Panc1 (cell line): ENCODE measurements at regions not wholly inside any gene's neighbourhood (a gene's known extent, or its start where the extent isn't known, plus 50 kb on each side); places are given as distances from the start of the nearest gene placed in this dataset.

Experiments used
- ATAC-seq: fragments of 200-7000 bp; cut with Tn5 transposase; 2 replicates; pipeline ENCODE4 v1.9.1; 2020; ENCODE audit warnings: mild to moderate bottlenecking, moderate library complexity
- BruUV-seq: library from RNA; stranded (reverse); fragments of 400-500 nt; replicated peaks from 2 replicates; lab custom pipeline; 2021; lab: Mats Ljungman, UMichigan
- CTCF ChIA-PET: fragments of 300-600 bp; sonication (Branson Sonifier 250); formaldehyde crosslinking; loops from one replicate; lab custom pipeline; 2022; ENCODE audit warnings: antibody characterized with exemption; lab: Charles Lee
- POLR2A ChIA-PET: fragments of 300-600 bp; sonication (Branson Sonifier 250); formaldehyde crosslinking; loops from one replicate; lab custom pipeline; 2022; ENCODE audit warnings: antibody characterized with exemption; lab: Charles Lee
- DNase-seq: peaks from one replicate; pipeline ENCODE4 v3.0.0-alpha.2; 2010; ENCODE audit warnings: low read depth, low spot score
- H3K27ac ChIP-seq: 2 replicates; pipeline ENCODE4 v1.5.1; 2011; ENCODE audit warnings: mild to moderate bottlenecking, low read length, inconsistent platforms
- H3K27me3 ChIP-seq: fragments of 200-500 bp; sonication (Bioruptor generic); 2 replicates; pipeline ENCODE4 v1.6.0; 2014; ENCODE audit warnings: low read length, inconsistent platforms; ENCODE audit not compliant: control insufficient read depth, insufficient read depth
- H3K36me3 ChIP-seq: fragments of 200-500 bp; sonication (Bioruptor generic); 2 replicates; pipeline ENCODE4 v1.5.1; 2014; ENCODE audit warnings: inconsistent platforms, mild to moderate bottlenecking, low read length, moderate library complexity; ENCODE audit not compliant: control insufficient read depth, insufficient read depth
- H3K4me1 ChIP-seq: 2 replicates; pipeline ENCODE4 v1.5.1; 2011; ENCODE audit warnings: inconsistent platforms, mild to moderate bottlenecking, low read length, moderate library complexity; ENCODE audit not compliant: control insufficient read depth, insufficient read depth
- H3K4me3 ChIP-seq, 2 experiments: 2 replicates each; pipeline ENCODE4 v1.5.1; 2011 to 2012; ENCODE audit warnings: low read depth in 2 of 2, low read length in 2 of 2, mild to moderate bottlenecking in 2 of 2, inconsistent platforms in 1 of 2, moderate library complexity in 1 of 2
- H3K9me3 ChIP-seq: fragments of 200-500 bp; sonication (Bioruptor generic); 2 replicates; pipeline ENCODE4 v1.5.1; 2014; ENCODE audit warnings: low read depth, mild to moderate bottlenecking, inconsistent platforms, low read length, moderate library complexity; ENCODE audit not compliant: control insufficient read depth, insufficient read depth
- POLR2AphosphoS5 ChIP-seq: IDR thresholded peaks from 2 replicates; pipeline ENCODE4 v1.6.1; 2012; ENCODE audit warnings: mild to moderate bottlenecking, low read depth, low read length, moderate library complexity
- REST ChIP-seq, 2 experiments: IDR thresholded peaks; 2 replicates each; pipeline ENCODE4 v1.6.1; 2011 to 2012; ENCODE audit warnings: low read depth in 2 of 2, control low read depth in 1 of 2, low read length in 1 of 2, mild to moderate bottlenecking in 1 of 2, moderate library complexity in 1 of 2; ENCODE audit not compliant: insufficient read depth in 1 of 2
- SIN3A ChIP-seq: IDR thresholded peaks from 2 replicates; pipeline ENCODE4 v1.6.1; 2012; ENCODE audit warnings: low read depth, mild to moderate bottlenecking, low read length, moderate library complexity, borderline replicate concordance; ENCODE audit not compliant: insufficient read depth
- TCF7L2 ChIP-seq: IDR thresholded peaks from 2 replicates; pipeline ENCODE4 v1.6.1; 2011; ENCODE audit warnings: mild to moderate bottlenecking, low read depth, low read length, inconsistent platforms
- in situ Hi-C: cut with HindIII; loops from 2 replicates; pipeline ENCODE4 v1.10.0; 2016; ENCODE audit warnings: low sequenced_read_pairs, low pct_unique_long_range_greater_than_20kb
- intact Hi-C: fragments of 100-400 bp; cut with micrococcal nuclease; formaldehyde crosslinking; loops from one replicate; pipeline ENCODE4 v1.10.0; 2022; ENCODE audit not compliant: unreplicated experiment
- TF ChIP-seq, protein P1 (sequence below): fragments of 450-650 bp; IDR thresholded peaks from 2 replicates; pipeline ENCODE4 v1.5.1; 2017; ENCODE audit warnings: mild to moderate bottlenecking

- ChIA-PET CTCF (no interaction called here), POLR2A (no interaction called here)
- Histone ChIP-seq H3K27me3 (no peaks in the 10 kb centered on the region), H3K4me3 (peak overlapping the region in 1 of 2 experiments; percentile 55; a peak in 1 of 4 replicates), H3K4me1 (peaks cover 34% of the 10 kb centered on the region), H3K27ac (peak overlapping the region; percentile 90), H3K9me3 (no peaks in the 10 kb centered on the region), H3K36me3 (no peaks in the 10 kb centered on the region)
- TF ChIP-seq POLR2AphosphoS5 (no peak), SIN3A (no peak), REST (IDR thresholded peaks at IDR 0.05; ENCODE audit: insufficient read depth in 1 of 2, low read depth in 2 of 2, low read length in 1 of 2) (no peak), TCF7L2 (no peak)
- TF ChIP-seq, protein P1, sequence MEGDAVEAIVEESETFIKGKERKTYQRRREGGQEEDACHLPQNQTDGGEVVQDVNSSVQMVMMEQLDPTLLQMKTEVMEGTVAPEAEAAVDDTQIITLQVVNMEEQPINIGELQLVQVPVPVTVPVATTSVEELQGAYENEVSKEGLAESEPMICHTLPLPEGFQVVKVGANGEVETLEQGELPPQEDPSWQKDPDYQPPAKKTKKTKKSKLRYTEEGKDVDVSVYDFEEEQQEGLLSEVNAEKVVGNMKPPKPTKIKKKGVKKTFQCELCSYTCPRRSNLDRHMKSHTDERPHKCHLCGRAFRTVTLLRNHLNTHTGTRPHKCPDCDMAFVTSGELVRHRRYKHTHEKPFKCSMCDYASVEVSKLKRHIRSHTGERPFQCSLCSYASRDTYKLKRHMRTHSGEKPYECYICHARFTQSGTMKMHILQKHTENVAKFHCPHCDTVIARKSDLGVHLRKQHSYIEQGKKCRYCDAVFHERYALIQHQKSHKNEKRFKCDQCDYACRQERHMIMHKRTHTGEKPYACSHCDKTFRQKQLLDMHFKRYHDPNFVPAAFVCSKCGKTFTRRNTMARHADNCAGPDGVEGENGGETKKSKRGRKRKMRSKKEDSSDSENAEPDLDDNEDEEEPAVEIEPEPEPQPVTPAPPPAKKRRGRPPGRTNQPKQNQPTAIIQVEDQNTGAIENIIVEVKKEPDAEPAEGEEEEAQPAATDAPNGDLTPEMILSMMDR: no peak
- DNase-seq: peak; percentile 57
- BruUV-seq: no TSS peak
- in situ Hi-C loops (no loop called here), intact Hi-C loops (loop anchor here (5.0 to 10.0 kb wide), 2 partner anchors 225 to 308 kb away; no protein-coding TSS in a partner anchor)
- peak; percentile 58 for ATAC-seq
These were observed 96.4 kb upstream of the ZMIZ1 start for GRCh38 chr10:78972160-78972946.

GRCh38 chr10:78972947-78973900, 95.5 kb upstream of the ZMIZ1 start:
- POLR2A ChIA-PET: interaction anchor here (0.6 to 1.1 kb wide), 6 partner anchors 9 to 532 kb away, joined by 3 to 21 read pairs (median 4); no protein-coding TSS in a partner anchor
- in situ Hi-C loops: no loop called here
- intact Hi-C loops: loop anchor here (5.0 to 10.0 kb wide), 2 partner anchors 224 to 308 kb away; no protein-coding TSS in a partner anchor
- ATAC-seq (peak; percentile 82), DNase-seq (peak; percentile 70)
- CTCF ChIA-PET: interaction anchor here (0.6 to 2.4 kb wide), 5 partner anchors 9 to 303 kb away, joined by 3 to 11 read pairs (median 3); no protein-coding TSS in a partner anchor
- no peaks in the 10 kb centered on the region for H3K36me3 ChIP-seq
- H3K4me1 ChIP-seq: peaks cover 34% of the 10 kb centered on the region
- H3K27ac ChIP-seq: peak overlapping the region; percentile 90
- no peaks in the 10 kb centered on the region for H3K9me3 ChIP-seq
- BruUV-seq: no TSS peak
- no peaks in the 10 kb centered on the region for H3K27me3 ChIP-seq
- H3K4me3 ChIP-seq: peak overlapping the region; percentile 44 to 56
- TF ChIP-seq TCF7L2: no peak
- peak; percentile 72 for TF ChIP-seq POLR2AphosphoS5
- TF ChIP-seq SIN3A: peak; percentile 61; the same call in 1 of the 2 replicates
- TF ChIP-seq REST (IDR thresholded peaks at IDR 0.05; ENCODE audit: insufficient read depth in 1 of 2, low read depth in 2 of 2, low read length in 1 of 2): no peak
- TF ChIP-seq, protein P1: no peak
